Stomach (tissue), 4 donors: ENCODE measurements at regions not wholly inside any gene's neighbourhood (a gene's known extent, or its start where the extent isn't known, plus 50 kb on each side); places are given as distances from the start of the nearest gene placed in this dataset.

Source experiments
- EP300 ChIP-seq: sonication (generic); formaldehyde crosslinking; IDR thresholded peaks from one replicate; pipeline ENCODE4 v1.6.1; 2017; ENCODE audit warnings: antibody characterized with exemption
- POLR2A ChIP-seq, 4 donors: fragments of 450-650 bp; IDR thresholded peaks; one replicate each; pipeline ENCODE4 v1.6.1; 2016; ENCODE audit warnings: antibody characterized with exemption in 4 of 4, control low read depth in 2 of 4, mild to moderate bottlenecking in 1 of 4, moderate library complexity in 1 of 4
- TF ChIP-seq, protein P1 (sequence below), 7 experiments: fragments of 450-650 bp in 4 of 7; fragments of 200-600 bp in 3 of 7; sonication (generic) in 3 of 7; IDR thresholded peaks; one replicate each; pipeline ENCODE4 v1.5.1; 2016 to 2019; ENCODE audit warnings: antibody characterized with exemption in 7 of 7, control low read depth in 2 of 7, mild to moderate bottlenecking in 1 of 7

DNA sequence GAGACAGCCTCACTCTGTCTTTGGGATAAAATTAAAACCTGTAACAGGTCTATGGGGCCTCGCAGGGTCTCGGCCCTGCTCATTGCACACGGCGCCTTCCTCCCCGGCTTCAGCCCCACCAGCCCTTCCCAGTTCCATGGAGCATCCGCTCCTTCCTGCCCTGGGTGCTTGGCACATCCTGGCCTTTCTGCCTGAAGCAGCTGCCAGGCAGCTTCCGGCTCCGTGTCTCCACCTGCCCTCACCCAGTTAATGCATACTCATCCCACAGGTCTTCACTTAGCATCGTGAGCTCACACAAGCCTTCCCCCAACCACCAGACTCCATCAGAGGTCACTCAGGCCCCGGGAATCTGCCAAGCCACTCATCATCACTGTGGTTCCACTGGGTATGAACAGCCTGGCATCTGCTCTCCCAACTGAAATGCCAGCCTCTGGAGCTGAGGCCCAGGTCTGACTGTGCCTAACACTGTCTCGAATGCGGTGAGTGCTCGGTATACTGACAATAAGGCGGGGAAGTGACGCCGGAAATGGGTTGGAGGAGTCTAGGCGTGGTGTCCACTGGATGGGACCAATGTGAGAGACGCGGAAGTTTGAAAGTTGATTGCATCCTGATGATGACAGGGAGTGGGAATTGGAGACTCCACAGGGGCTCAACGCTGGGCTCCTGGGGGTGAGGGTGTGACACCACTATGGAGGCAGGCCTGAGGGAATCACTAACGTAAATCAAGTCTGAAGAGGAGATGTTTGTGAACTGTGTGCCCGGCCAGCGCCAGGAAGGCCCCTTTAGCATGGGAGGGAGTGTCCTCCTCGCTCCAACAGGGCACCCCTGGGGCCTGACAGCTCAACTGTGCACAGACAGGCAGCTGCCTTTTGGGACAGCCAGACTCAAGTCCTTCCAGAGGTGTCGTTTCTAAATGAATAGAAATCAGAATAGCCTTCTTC, 245.8 kb downstream of the TTLL2 start:
- TF ChIP-seq, protein P1, sequence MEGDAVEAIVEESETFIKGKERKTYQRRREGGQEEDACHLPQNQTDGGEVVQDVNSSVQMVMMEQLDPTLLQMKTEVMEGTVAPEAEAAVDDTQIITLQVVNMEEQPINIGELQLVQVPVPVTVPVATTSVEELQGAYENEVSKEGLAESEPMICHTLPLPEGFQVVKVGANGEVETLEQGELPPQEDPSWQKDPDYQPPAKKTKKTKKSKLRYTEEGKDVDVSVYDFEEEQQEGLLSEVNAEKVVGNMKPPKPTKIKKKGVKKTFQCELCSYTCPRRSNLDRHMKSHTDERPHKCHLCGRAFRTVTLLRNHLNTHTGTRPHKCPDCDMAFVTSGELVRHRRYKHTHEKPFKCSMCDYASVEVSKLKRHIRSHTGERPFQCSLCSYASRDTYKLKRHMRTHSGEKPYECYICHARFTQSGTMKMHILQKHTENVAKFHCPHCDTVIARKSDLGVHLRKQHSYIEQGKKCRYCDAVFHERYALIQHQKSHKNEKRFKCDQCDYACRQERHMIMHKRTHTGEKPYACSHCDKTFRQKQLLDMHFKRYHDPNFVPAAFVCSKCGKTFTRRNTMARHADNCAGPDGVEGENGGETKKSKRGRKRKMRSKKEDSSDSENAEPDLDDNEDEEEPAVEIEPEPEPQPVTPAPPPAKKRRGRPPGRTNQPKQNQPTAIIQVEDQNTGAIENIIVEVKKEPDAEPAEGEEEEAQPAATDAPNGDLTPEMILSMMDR (IDR thresholded peaks at IDR 0.05): no peak
- TF ChIP-seq POLR2A (IDR thresholded peaks at IDR 0.05) (no peak), EP300 (no peak)
